Endothelial cell of umbilical vein (primary cell): ENCODE measurements at regions not wholly inside any gene's neighbourhood (a gene's known extent, or its start where the extent isn't known, plus 50 kb on each side); places are given as distances from the start of the nearest gene placed in this dataset.

Experiments
- BruUV-seq: library from RNA; stranded (reverse); fragments of 400-500 nt; replicated peaks from 2 replicates; lab custom pipeline; 2021; lab: Mats Ljungman, UMichigan
- CTCF ChIA-PET: fragments of 300-600, 350-600 bp; sonication (Branson Sonifier 250); formaldehyde crosslinking; loops from one replicate; lab custom pipeline; 2021; ENCODE audit warnings: antibody characterized with exemption, inconsistent platforms; lab: Charles Lee
- POLR2A ChIA-PET: fragments of 300-600, 350-600 bp; sonication (Branson Sonifier 250); formaldehyde crosslinking; loops from one replicate; lab custom pipeline; 2021; ENCODE audit warnings: antibody characterized with exemption, inconsistent platforms; lab: Charles Lee
- DNase-seq: peaks from one replicate; pipeline ENCODE4 v3.0.0-alpha.2; 2011; ENCODE audit warnings: low read depth, low spot score
- FAIRE-seq: peaks from 2 replicates; lab custom pipeline; 2011; peaks lifted over from hg19 to GRCh38; lab: Jason Lieb, UNC
- H2AFZ ChIP-seq: 2 replicates; pipeline ENCODE4 v1.6.0; 2012; ENCODE audit warnings: low read depth, low read length, control low read depth, inconsistent platforms
- H3K27ac ChIP-seq: 2 replicates; pipeline ENCODE4 v1.5.1; 2011; ENCODE audit warnings: low read depth, mild to moderate bottlenecking, control low read depth, low read length, moderate library complexity; ENCODE audit not compliant: insufficient read depth
- H3K27me3 ChIP-seq, 2 experiments: 2 replicates each; pipeline versions ENCODE4 v1.6.0 to v1.6.1; 2011; ENCODE audit warnings: low read length in 2 of 2, mixed read lengths in 1 of 2; ENCODE audit not compliant: control insufficient read depth in 2 of 2, insufficient read depth in 2 of 2
- H3K36me3 ChIP-seq, 2 experiments: 2 replicates in 1 of 2; 3 replicates in 1 of 2; pipeline ENCODE4 v1.5.1; 2011; ENCODE audit warnings: low read length in 2 of 2, mild to moderate bottlenecking in 1 of 2, moderate library complexity in 1 of 2; ENCODE audit not compliant: control insufficient read depth in 2 of 2, insufficient read depth in 2 of 2; ENCODE audit errors: extremely low read depth in 1 of 2
- H3K4me1 ChIP-seq: 3 replicates; pipeline ENCODE4 v1.5.1; 2011; ENCODE audit warnings: mild to moderate bottlenecking, low read length; ENCODE audit not compliant: control insufficient read depth, insufficient read depth; ENCODE audit errors: extremely low read depth
- H3K4me2 ChIP-seq: 2 replicates; pipeline ENCODE4 v1.6.1; 2011; ENCODE audit warnings: low read length, control low read depth, mixed read lengths; ENCODE audit not compliant: insufficient read depth
- H3K4me3 ChIP-seq, 3 experiments: fragments of 200-600 bp in 1 of 3; sonication (generic), shearing (Covaris generic) in 1 of 3; replicated peaks in 1 of 3; 2 replicates each; pipeline ENCODE4 v1.5.1; 2011 to 2016; ENCODE audit warnings: control low read depth in 3 of 3, low read length in 3 of 3, mild to moderate bottlenecking in 2 of 3, inconsistent platforms in 1 of 3, low read depth in 1 of 3, moderate library complexity in 1 of 3; ENCODE audit not compliant: insufficient read depth in 1 of 3
- H3K79me2 ChIP-seq: 2 replicates; pipeline ENCODE4 v1.6.0; 2012; ENCODE audit warnings: low read length, inconsistent platforms; ENCODE audit not compliant: control insufficient read depth, insufficient read depth
- H3K9ac ChIP-seq: replicated peaks from 2 replicates; pipeline ENCODE3; 2011; ENCODE audit warnings: low read length, control low read depth; ENCODE audit not compliant: insufficient read depth; ENCODE audit errors: extremely low read depth
- H3K9me1 ChIP-seq: replicated peaks from 3 replicates; pipeline ENCODE4 v1.6.0; 2011; ENCODE audit warnings: mild to moderate bottlenecking, low read length; ENCODE audit not compliant: control insufficient read depth, insufficient read depth; ENCODE audit errors: extremely low read depth
- H3K9me3 ChIP-seq: replicated peaks from 2 replicates; pipeline ENCODE4 v1.5.1; 2012; ENCODE audit warnings: low read length, inconsistent platforms; ENCODE audit not compliant: control insufficient read depth, insufficient read depth
- H4K20me1 ChIP-seq: replicated peaks from 2 replicates; pipeline ENCODE3; 2011; ENCODE audit warnings: mild to moderate bottlenecking, low read length; ENCODE audit not compliant: control insufficient read depth, insufficient read depth; ENCODE audit errors: extremely low read depth
- CTCF ChIP-seq, 2 donors: IDR thresholded peaks; 1 replicate in 1 of 2; 2 replicates in 1 of 2; pipeline ENCODE4 v1.5.1; 2011; ENCODE audit warnings: low read length in 2 of 2, mild to moderate bottlenecking in 2 of 2, moderate library complexity in 2 of 2, control low read depth in 1 of 2, inconsistent platforms in 1 of 2, low read depth in 1 of 2; ENCODE audit not compliant: insufficient read depth in 1 of 2; ENCODE audit errors: extremely low read depth in 1 of 2
- EZH2 ChIP-seq: IDR thresholded peaks from 2 replicates; pipeline ENCODE4 v1.6.1; 2012; ENCODE audit warnings: borderline replicate concordance, low read depth, mild to moderate bottlenecking, moderate library complexity, low read length, inconsistent platforms; ENCODE audit not compliant: severe bottlenecking
- FOS ChIP-seq: IDR thresholded peaks from 2 replicates; pipeline ENCODE4 v1.6.1; 2011; ENCODE audit warnings: mild to moderate bottlenecking, low read length, moderate library complexity, borderline replicate concordance; ENCODE audit not compliant: insufficient read depth
- GATA2 ChIP-seq: IDR thresholded peaks from 2 replicates; pipeline ENCODE4 v1.7.0; 2011; ENCODE audit warnings: low read depth, mild to moderate bottlenecking, moderate library complexity, mixed read lengths, low read length; ENCODE audit not compliant: insufficient read length, insufficient read depth
- JUN ChIP-seq: IDR thresholded peaks from 2 replicates; pipeline ENCODE4 v1.6.1; 2011; ENCODE audit warnings: borderline replicate concordance, low read depth; ENCODE audit not compliant: insufficient read length, insufficient read depth
- MAX ChIP-seq: IDR thresholded peaks from 2 replicates; pipeline ENCODE4 v1.6.1; 2011; ENCODE audit not compliant: insufficient read depth, insufficient read length
- MYC ChIP-seq: IDR thresholded peaks from one replicate; pipeline ENCODE4 v1.6.1; 2011; ENCODE audit warnings: mild to moderate bottlenecking, low read depth, low read length
- POLR2A ChIP-seq: IDR thresholded peaks from 2 replicates; pipeline ENCODE4 v1.6.1; 2012; ENCODE audit warnings: low read depth, mild to moderate bottlenecking, control low read depth, low read length
- POLR2AphosphoS5 ChIP-seq: IDR thresholded peaks from 2 replicates; pipeline ENCODE4 v1.6.1; 2012; ENCODE audit warnings: low read depth, mild to moderate bottlenecking, control low read depth, low read length, moderate library complexity; ENCODE audit not compliant: insufficient read depth
- dilution Hi-C: fragments of 300-500 bp; cut with MboI; formaldehyde crosslinking; loops from one replicate; pipeline ENCODE4 v1.15.0; 2019; ENCODE audit warnings: low sequenced_read_pairs; ENCODE audit not compliant: extremely low pct_ligation_motif_present
- intact Hi-C: fragments of 100-400 bp; cut with micrococcal nuclease; formaldehyde crosslinking; loops from one replicate; pipeline ENCODE4 v1.10.0; 2022

- Histone ChIP-seq H3K9me3 (no peaks in the 10 kb centered on the region), H3K27ac (no peak overlapping the region), H2AFZ (no peak overlapping the region), H3K9me1 (no peaks in the 10 kb centered on the region), H3K4me3 (no peak overlapping the region), H3K79me2 (no peaks in the 10 kb centered on the region), H4K20me1 (no peaks in the 10 kb centered on the region), H3K4me2 (no peak overlapping the region), H3K4me1 (no peaks in the 10 kb centered on the region), H3K9ac (no peak overlapping the region), H3K36me3 (no peaks in the 10 kb centered on the region), H3K27me3 (no peaks in the 10 kb centered on the region)
- intact Hi-C loops (no loop called here), dilution Hi-C loops (no loop called here)
- no TSS peak for BruUV-seq
- DNase-seq (no peak), FAIRE-seq (no peak)
- POLR2A ChIA-PET, result no interaction called here
- TF ChIP-seq POLR2AphosphoS5 (no peak), GATA2 (no peak), FOS (no peak), POLR2A (no peak), JUN (no peak), EZH2 (no peak), CTCF (IDR thresholded peaks at IDR 0.05; ENCODE audit: extremely low read depth in 1 of 2, insufficient read depth in 1 of 2, low read depth in 1 of 2, low read length in 2 of 2) (no peak), MAX (no peak), MYC (no peak)
- CTCF ChIA-PET, result interaction anchor here (0.5 kb wide), 1 partner anchor 128 kb away, joined by 4 read pairs; no protein-coding TSS in a partner anchor
These were observed 185.6 kb downstream of the FOXG1 start for GRCh38 chr14:28952161-28952560.
